ENCODE measurements at regions not wholly inside any gene's neighbourhood (a gene's known extent, or its start where the extent isn't known, plus 50 kb on each side); places are given as distances from the start of the nearest gene placed in this dataset.

DNA sequence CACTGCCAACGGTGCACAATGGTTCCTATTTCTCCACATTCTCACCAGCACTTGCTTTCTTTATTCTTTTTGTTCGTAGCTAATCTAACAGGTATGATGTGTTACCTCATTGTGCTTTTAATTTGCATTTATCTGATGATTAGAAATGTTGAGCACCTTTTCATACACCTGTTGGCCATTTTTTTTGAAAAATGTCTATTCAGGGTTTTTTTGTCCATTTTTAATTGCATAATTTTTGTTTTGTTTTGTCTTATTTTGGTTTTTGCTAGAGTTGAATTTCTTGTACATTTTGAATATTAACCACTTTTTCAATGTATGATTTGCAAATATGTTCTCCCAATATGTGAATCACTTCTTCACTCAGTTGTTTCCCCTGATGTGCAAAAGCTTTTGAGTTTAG lies 150.6 kb downstream of the TENT5A start:
- Histone ChIP-seq H2AFZ (ENCODE audit: control insufficient read depth, low read depth, low read length) (no peak overlapping the region), H3K4me3 (no peak overlapping the region), H3K36me3 (ENCODE audit: control insufficient read depth in 2 of 2, insufficient read depth in 2 of 2, low read length in 1 of 2) (no peaks in the 10 kb centered on the region), H3K27ac (ENCODE audit: control insufficient read depth, insufficient read depth) (no peak overlapping the region), H3K79me2 (ENCODE audit: control insufficient read depth, insufficient read depth, low read length) (no peaks in the 10 kb centered on the region), H4K20me1 (ENCODE audit: control insufficient read depth, insufficient read depth) (no peaks in the 10 kb centered on the region), H3K27me3 (replicated peaks in 1 of 2; ENCODE audit: control insufficient read depth in 2 of 2, insufficient read depth in 2 of 2, low read length in 1 of 2) (no peaks in the 10 kb centered on the region), H3K9me3 (replicated peaks; ENCODE audit: control insufficient read depth, insufficient read depth, low read length) (no peaks in the 10 kb centered on the region), H3K4me1 (ENCODE audit: control insufficient read depth, insufficient read depth, low read length) (no peaks in the 10 kb centered on the region), H3K9ac (ENCODE audit: control insufficient read depth, insufficient read depth, low read length) (no peak overlapping the region), H3K4me2 (ENCODE audit: control insufficient read depth, insufficient read depth) (no peak overlapping the region)
- no peak for TF ChIP-seq EZH2 (IDR thresholded peaks at IDR 0.05; ENCODE audit: borderline replicate concordance, control insufficient read depth, low read depth, low read length)
- no peak for TF ChIP-seq ZSCAN29 (IDR thresholded peaks at IDR 0.05)
- no peak for TF ChIP-seq GABPA (IDR thresholded peaks at IDR 0.05; ENCODE audit: low read depth)
- no peak for TF ChIP-seq RCOR1 (conservative IDR thresholded peaks at IDR 0.05; ENCODE audit: low read depth, low read length)
- TF ChIP-seq IRF4 (IDR thresholded peaks at IDR 0.05; ENCODE audit: low read depth, low read length) = no peak
- TF ChIP-seq ELK1 (IDR thresholded peaks at IDR 0.05; ENCODE audit: low read depth, low read length) = no peak
- TF ChIP-seq, protein P1, sequence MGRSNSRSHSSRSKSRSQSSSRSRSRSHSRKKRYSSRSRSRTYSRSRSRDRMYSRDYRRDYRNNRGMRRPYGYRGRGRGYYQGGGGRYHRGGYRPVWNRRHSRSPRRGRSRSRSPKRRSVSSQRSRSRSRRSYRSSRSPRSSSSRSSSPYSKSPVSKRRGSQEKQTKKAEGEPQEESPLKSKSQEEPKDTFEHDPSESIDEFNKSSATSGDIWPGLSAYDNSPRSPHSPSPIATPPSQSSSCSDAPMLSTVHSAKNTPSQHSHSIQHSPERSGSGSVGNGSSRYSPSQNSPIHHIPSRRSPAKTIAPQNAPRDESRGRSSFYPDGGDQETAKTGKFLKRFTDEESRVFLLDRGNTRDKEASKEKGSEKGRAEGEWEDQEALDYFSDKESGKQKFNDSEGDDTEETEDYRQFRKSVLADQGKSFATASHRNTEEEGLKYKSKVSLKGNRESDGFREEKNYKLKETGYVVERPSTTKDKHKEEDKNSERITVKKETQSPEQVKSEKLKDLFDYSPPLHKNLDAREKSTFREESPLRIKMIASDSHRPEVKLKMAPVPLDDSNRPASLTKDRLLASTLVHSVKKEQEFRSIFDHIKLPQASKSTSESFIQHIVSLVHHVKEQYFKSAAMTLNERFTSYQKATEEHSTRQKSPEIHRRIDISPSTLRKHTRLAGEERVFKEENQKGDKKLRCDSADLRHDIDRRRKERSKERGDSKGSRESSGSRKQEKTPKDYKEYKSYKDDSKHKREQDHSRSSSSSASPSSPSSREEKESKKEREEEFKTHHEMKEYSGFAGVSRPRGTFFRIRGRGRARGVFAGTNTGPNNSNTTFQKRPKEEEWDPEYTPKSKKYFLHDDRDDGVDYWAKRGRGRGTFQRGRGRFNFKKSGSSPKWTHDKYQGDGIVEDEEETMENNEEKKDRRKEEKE (IDR thresholded peaks at IDR 0.05) = no peak
- no peak for TF ChIP-seq POLR2A (IDR thresholded peaks at IDR 0.05; ENCODE audit: low read depth, low read length)
- no peak for TF ChIP-seq BHLHE40 (IDR thresholded peaks at IDR 0.05; ENCODE audit: borderline replicate concordance in 1 of 2, low read depth in 2 of 2, low read length in 1 of 2)
- TF ChIP-seq STAT3 (IDR thresholded peaks at IDR 0.05; ENCODE audit: low read depth, low read length) = no peak
- TF ChIP-seq NFIC (IDR thresholded peaks at IDR 0.05; ENCODE audit: low read depth, low read length) = no peak
- no peak for TF ChIP-seq CEBPZ (IDR thresholded peaks at IDR 0.05; ENCODE audit: low read depth, low read length)
- TF ChIP-seq, protein P2, sequence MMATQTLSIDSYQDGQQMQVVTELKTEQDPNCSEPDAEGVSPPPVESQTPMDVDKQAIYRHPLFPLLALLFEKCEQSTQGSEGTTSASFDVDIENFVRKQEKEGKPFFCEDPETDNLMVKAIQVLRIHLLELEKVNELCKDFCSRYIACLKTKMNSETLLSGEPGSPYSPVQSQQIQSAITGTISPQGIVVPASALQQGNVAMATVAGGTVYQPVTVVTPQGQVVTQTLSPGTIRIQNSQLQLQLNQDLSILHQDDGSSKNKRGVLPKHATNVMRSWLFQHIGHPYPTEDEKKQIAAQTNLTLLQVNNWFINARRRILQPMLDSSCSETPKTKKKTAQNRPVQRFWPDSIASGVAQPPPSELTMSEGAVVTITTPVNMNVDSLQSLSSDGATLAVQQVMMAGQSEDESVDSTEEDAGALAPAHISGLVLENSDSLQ (IDR thresholded peaks at IDR 0.05) = no peak
- TF ChIP-seq FOXK2 (IDR thresholded peaks at IDR 0.05) = no peak
- TF ChIP-seq SP1 (IDR thresholded peaks at IDR 0.05; ENCODE audit: low read depth, low read length) = no peak
- TF ChIP-seq, protein P3, sequence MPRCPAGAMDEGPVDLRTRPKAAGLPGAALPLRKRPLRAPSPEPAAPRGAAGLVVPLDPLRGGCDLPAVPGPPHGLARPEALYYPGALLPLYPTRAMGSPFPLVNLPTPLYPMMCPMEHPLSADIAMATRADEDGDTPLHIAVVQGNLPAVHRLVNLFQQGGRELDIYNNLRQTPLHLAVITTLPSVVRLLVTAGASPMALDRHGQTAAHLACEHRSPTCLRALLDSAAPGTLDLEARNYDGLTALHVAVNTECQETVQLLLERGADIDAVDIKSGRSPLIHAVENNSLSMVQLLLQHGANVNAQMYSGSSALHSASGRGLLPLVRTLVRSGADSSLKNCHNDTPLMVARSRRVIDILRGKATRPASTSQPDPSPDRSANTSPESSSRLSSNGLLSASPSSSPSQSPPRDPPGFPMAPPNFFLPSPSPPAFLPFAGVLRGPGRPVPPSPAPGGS (IDR thresholded peaks at IDR 0.05; ENCODE audit: borderline replicate concordance, insufficient read depth, low read depth, low read length, poor library complexity, severe bottlenecking) = no peak
- CTCF ChIA-PET = no interaction called here
- no TSS peak for BruUV-seq (replicated peaks)
- RAD21 ChIA-PET (ENCODE audit: unreplicated experiment) = interaction anchor here (0.6 kb wide), 1 partner anchor 133 kb away, joined by 3 read pairs; no protein-coding TSS in a partner anchor
- in situ Hi-C loops (cut with MboI) = no loop called here
- DNase-seq (ENCODE audit: low read depth, low spot score) (no peak), ATAC-seq (no peak), FAIRE-seq (no peak)
- intact Hi-C loops (cut with micrococcal nuclease; ENCODE audit: unreplicated experiment) = no loop called here
- SMC1A ChIA-PET (ENCODE audit: uncharacterized antibody, unreplicated experiment) = interaction anchor here (0.6 to 1.6 kb wide), 4 partner anchors 14 to 693 kb away, joined by 3 to 6 read pairs (median 4); no protein-coding TSS in a partner anchor
- POLR2A ChIA-PET = no interaction called here
- 0% methylated on average over 2 of the region's 2 CpGs for WGBS (ENCODE audit: insufficient coverage, insufficient replicate concordance, low lambda C conversion rate, missing lambda C conversion rate)
